ENCODE measurements at regions not wholly inside any gene's neighbourhood (a gene's known extent, or its start where the extent isn't known, plus 50 kb on each side); places are given as distances from the start of the nearest gene placed in this dataset.
"Not testable (repeated sequence)": the region's sequence is repeated elsewhere in the genome, so short reads cannot be mapped to it uniquely, and the experiment has no call there.

DNA sequence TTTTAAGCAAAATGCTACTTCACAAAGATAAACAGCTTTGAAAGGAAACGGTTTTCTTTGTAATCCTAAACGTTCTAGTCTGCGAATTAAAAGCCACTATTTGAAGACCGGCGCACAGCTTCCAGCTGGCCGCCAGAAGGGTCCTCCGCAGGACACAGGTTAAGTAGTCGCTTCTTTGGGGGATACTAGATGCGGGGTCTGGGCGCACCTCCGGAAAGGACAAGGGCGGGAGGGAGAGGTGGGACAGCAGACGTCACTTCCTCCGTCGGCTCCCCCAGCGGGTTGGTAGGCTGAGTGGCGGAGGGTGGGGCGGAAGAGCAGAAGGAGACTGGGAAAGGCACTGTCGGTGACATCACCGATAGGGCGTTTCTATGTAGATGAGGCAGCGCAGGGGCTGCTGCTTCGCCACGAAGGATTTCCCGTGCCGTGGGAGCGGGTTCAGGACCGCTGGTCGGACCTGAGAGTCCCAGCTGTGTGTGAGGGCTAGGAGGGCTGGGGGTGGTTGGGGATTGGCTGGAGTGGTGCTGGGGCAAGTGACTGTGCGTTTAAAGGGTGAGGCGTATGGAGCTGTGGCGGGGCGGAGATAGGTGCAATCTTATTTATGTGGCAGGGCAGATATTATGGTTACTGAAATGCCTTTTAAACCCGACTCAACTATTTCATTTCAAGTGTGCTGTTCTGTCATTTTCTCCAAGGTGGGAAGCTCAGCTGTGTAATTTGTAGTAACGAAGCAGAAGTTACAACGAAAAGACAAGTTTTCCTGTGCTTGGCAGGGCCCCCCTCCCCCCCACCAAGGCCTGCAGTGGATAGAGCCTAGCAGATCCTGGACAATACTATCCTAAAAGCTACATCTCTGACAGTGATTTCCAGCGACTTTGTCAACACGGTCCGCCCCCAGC lies 158.3 kb upstream of the NOTCH2NLA start:
- POLR2A ChIA-PET: interaction anchor here (0.5 to 1.2 kb wide), 3 partner anchors 10 to 13 kb away, joined by 3 to 33 read pairs (median 3); no protein-coding TSS in a partner anchor
- H3K27me3 ChIP-seq (ENCODE audit: control insufficient read depth, insufficient read depth, low read length); in situ Hi-C loops (cut with HindIII; ENCODE audit: low pct_unique_long_range_greater_than_20kb, low sequenced_read_pairs); intact Hi-C loops (cut with micrococcal nuclease; ENCODE audit: unreplicated experiment); CTCF ChIA-PET; H3K4me1 ChIP-seq (ENCODE audit: control insufficient read depth, insufficient read depth, low read length); H3K36me3 ChIP-seq (ENCODE audit: control insufficient read depth, insufficient read depth, low read length); H3K9me3 ChIP-seq (ENCODE audit: control insufficient read depth, insufficient read depth, low read depth, low read length): not testable (repeated sequence)
- peak overlapping the region; percentile 84 for H3K27ac ChIP-seq (ENCODE audit: low read length)
- peak overlapping the region; percentile 50 to 67 for H3K4me3 ChIP-seq (ENCODE audit: low read depth in 2 of 2, low read length in 2 of 2)
- peak; percentile 92 for TF ChIP-seq SIN3A (IDR thresholded peaks at IDR 0.05; ENCODE audit: borderline replicate concordance, insufficient read depth, low read depth, low read length)
- TF ChIP-seq POLR2AphosphoS5 (IDR thresholded peaks at IDR 0.05; ENCODE audit: low read depth, low read length): peak; percentile 98
- peak; percentile 96 for DNase-seq (ENCODE audit: low read depth, low spot score)
- ATAC-seq: peak; percentile 95
- BruUV-seq (replicated peaks): TSS peak; percentile 100

- H3K9me3 ChIP-seq (ENCODE audit: control insufficient read depth, insufficient read depth, low read depth, low read length); ATAC-seq; H3K4me3 ChIP-seq (ENCODE audit: low read depth in 2 of 2, low read length in 2 of 2); CTCF ChIA-PET; H3K27me3 ChIP-seq (ENCODE audit: control insufficient read depth, insufficient read depth, low read length); H3K4me1 ChIP-seq (ENCODE audit: control insufficient read depth, insufficient read depth, low read length); POLR2A ChIA-PET; intact Hi-C loops (cut with micrococcal nuclease; ENCODE audit: unreplicated experiment); DNase-seq (ENCODE audit: low read depth, low spot score); H3K27ac ChIP-seq (ENCODE audit: low read length); BruUV-seq (replicated peaks); H3K36me3 ChIP-seq (ENCODE audit: control insufficient read depth, insufficient read depth, low read length); in situ Hi-C loops (cut with HindIII; ENCODE audit: low pct_unique_long_range_greater_than_20kb, low sequenced_read_pairs): not testable (repeated sequence)
These were observed 152.4 kb upstream of the NOTCH2NLA start for GRCh38 chr1:146381196-146381595.

DNA sequence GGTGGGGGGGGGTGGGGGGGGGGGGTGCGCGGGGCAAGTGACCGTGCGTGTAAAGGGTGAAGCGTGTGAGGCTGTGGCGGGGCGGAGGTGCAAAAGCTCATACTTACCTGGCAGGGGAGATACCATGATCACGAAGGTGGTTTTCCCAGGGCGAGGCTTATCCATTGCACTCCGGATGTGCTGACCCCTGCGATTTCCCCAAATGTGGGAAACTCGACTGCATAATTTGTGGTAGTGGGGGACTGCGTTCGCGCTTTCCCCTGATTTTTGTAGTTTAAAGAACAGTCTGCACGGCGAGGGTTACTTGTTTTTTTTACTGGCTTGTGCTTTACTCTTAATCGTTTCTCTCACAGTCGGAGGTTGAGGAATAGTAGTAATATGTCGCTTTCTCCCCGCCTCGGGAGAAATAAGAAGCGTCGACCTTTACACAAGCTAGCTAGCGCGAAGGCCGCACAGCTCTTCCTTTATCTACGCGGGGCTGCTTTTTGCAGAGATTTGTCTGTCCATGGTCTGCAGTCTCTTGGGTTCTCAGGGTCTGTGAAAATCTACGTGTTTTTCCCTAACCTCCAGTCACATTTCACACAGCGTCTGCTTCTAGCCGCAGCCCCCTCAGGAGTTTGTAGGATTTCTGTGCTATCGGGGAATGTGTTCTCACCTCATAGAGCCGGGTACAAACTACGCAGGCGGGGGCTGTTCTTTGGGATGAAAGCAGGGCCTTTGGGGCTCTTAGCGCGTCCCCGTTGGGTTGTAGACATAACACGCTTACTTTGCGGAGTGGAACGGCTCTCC lies 148.1 kb upstream of the NOTCH2NLA start:
- H3K9me3 ChIP-seq (ENCODE audit: control insufficient read depth, insufficient read depth, low read depth, low read length); in situ Hi-C loops (cut with HindIII; ENCODE audit: low pct_unique_long_range_greater_than_20kb, low sequenced_read_pairs); H3K36me3 ChIP-seq (ENCODE audit: control insufficient read depth, insufficient read depth, low read length); H3K27me3 ChIP-seq (ENCODE audit: control insufficient read depth, insufficient read depth, low read length); intact Hi-C loops (cut with micrococcal nuclease; ENCODE audit: unreplicated experiment); CTCF ChIA-PET; H3K27ac ChIP-seq (ENCODE audit: low read length); H3K4me1 ChIP-seq (ENCODE audit: control insufficient read depth, insufficient read depth, low read length): not testable (repeated sequence)
- POLR2A ChIA-PET: interaction anchor here (0.6 to 1.9 kb wide), 2 partner anchors 10 to 381 kb away, joined by 3 to 33 read pairs; partner anchors contain the start of gene TXNIP
- BruUV-seq (replicated peaks): TSS peak; percentile 100
- TF ChIP-seq POLR2AphosphoS5 (IDR thresholded peaks at IDR 0.05; ENCODE audit: low read depth, low read length): peak; percentile 98
- TF ChIP-seq SIN3A (IDR thresholded peaks at IDR 0.05; ENCODE audit: borderline replicate concordance, insufficient read depth, low read depth, low read length): peak; percentile 88; the same call in 1 of the 2 replicates
- peak; percentile 57; the same call in 1 of the 2 replicates for TF ChIP-seq TCF7L2 (IDR thresholded peaks at IDR 0.05; ENCODE audit: low read depth, low read length)
- peak; percentile 97 for ATAC-seq
- H3K4me3 ChIP-seq (ENCODE audit: low read depth in 2 of 2, low read length in 2 of 2): peak overlapping the region; percentile 17 to 32
- peak; percentile 99 for DNase-seq (ENCODE audit: low read depth, low spot score)

GRCh38 chr1:146376309-146376707 lies 147.5 kb upstream of the NOTCH2NLA start:
- BruUV-seq (replicated peaks); intact Hi-C loops (cut with micrococcal nuclease; ENCODE audit: unreplicated experiment); H3K36me3 ChIP-seq (ENCODE audit: control insufficient read depth, insufficient read depth, low read length); DNase-seq (ENCODE audit: low read depth, low spot score); in situ Hi-C loops (cut with HindIII; ENCODE audit: low pct_unique_long_range_greater_than_20kb, low sequenced_read_pairs); H3K27ac ChIP-seq (ENCODE audit: low read length); H3K4me1 ChIP-seq (ENCODE audit: control insufficient read depth, insufficient read depth, low read length); H3K27me3 ChIP-seq (ENCODE audit: control insufficient read depth, insufficient read depth, low read length); H3K9me3 ChIP-seq (ENCODE audit: control insufficient read depth, insufficient read depth, low read depth, low read length); CTCF ChIA-PET: not testable (repeated sequence)
- peak overlapping the region; percentile 29 to 34 for H3K4me3 ChIP-seq (ENCODE audit: low read depth in 2 of 2, low read length in 2 of 2)
- peak; percentile 75 for ATAC-seq
- POLR2A ChIA-PET: interaction anchor here (0.6 to 1.9 kb wide), 3 partner anchors 11 to 380 kb away, joined by 3 to 33 read pairs (median 3); partner anchors contain the start of gene TXNIP

- intact Hi-C loops (cut with micrococcal nuclease; ENCODE audit: unreplicated experiment); H3K4me3 ChIP-seq (ENCODE audit: low read depth in 2 of 2, low read length in 2 of 2); H3K9me3 ChIP-seq (ENCODE audit: control insufficient read depth, insufficient read depth, low read depth, low read length); BruUV-seq (replicated peaks); in situ Hi-C loops (cut with HindIII; ENCODE audit: low pct_unique_long_range_greater_than_20kb, low sequenced_read_pairs); H3K36me3 ChIP-seq (ENCODE audit: control insufficient read depth, insufficient read depth, low read length); H3K27me3 ChIP-seq (ENCODE audit: control insufficient read depth, insufficient read depth, low read length); H3K27ac ChIP-seq (ENCODE audit: low read length); DNase-seq (ENCODE audit: low read depth, low spot score); CTCF ChIA-PET; H3K4me1 ChIP-seq (ENCODE audit: control insufficient read depth, insufficient read depth, low read length); ATAC-seq; POLR2A ChIA-PET: not testable (repeated sequence)
These were observed 146.3 kb upstream of the NOTCH2NLA start for GRCh38 chr1:146375108-146375507.

GRCh38 chr1:146369940-146370339 lies 141.1 kb upstream of the NOTCH2NLA start:
- H3K27ac ChIP-seq (ENCODE audit: low read length): not testable (repeated sequence)

More at GRCh38 chr1:146369940-146370339, 141.1 kb upstream of the NOTCH2NLA start:
- POLR2A ChIA-PET; in situ Hi-C loops (cut with HindIII; ENCODE audit: low pct_unique_long_range_greater_than_20kb, low sequenced_read_pairs); BruUV-seq (replicated peaks); H3K36me3 ChIP-seq (ENCODE audit: control insufficient read depth, insufficient read depth, low read length); H3K9me3 ChIP-seq (ENCODE audit: control insufficient read depth, insufficient read depth, low read depth, low read length); intact Hi-C loops (cut with micrococcal nuclease; ENCODE audit: unreplicated experiment); CTCF ChIA-PET; H3K4me1 ChIP-seq (ENCODE audit: control insufficient read depth, insufficient read depth, low read length); H3K27me3 ChIP-seq (ENCODE audit: control insufficient read depth, insufficient read depth, low read length): not testable (repeated sequence)
- DNase-seq (ENCODE audit: low read depth, low spot score) (peak; percentile 89), ATAC-seq (peak; percentile 62; the same call in 1 of the 2 replicates)
- peak overlapping the region; percentile 35 to 51 for H3K4me3 ChIP-seq (ENCODE audit: low read depth in 2 of 2, low read length in 2 of 2)
